ENCODE measurements at regions not wholly inside any gene's neighbourhood (a gene's known extent, or its start where the extent isn't known, plus 50 kb on each side); places are given as distances from the start of the nearest gene placed in this dataset.

DNA sequence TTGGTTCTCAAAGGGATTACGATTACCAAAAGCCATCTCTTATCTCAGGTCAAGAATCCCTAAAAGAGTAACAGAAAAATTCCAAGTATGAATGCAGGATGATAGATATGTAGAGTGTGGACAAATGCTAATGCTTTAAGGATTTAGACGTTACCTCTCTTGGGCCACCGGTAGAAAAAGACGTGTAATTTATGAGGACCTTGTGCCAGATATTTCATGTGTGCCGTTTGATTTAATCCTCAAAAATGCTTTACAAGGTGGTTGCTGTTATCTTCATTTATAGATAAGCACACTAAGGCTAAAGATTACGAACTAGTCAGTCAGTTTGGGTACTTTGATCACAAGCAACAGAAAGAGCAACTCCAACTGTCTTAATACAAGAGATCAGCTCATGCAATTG, 370.8 kb upstream of the JAG1 start:
- TF ChIP-seq, protein P1, sequence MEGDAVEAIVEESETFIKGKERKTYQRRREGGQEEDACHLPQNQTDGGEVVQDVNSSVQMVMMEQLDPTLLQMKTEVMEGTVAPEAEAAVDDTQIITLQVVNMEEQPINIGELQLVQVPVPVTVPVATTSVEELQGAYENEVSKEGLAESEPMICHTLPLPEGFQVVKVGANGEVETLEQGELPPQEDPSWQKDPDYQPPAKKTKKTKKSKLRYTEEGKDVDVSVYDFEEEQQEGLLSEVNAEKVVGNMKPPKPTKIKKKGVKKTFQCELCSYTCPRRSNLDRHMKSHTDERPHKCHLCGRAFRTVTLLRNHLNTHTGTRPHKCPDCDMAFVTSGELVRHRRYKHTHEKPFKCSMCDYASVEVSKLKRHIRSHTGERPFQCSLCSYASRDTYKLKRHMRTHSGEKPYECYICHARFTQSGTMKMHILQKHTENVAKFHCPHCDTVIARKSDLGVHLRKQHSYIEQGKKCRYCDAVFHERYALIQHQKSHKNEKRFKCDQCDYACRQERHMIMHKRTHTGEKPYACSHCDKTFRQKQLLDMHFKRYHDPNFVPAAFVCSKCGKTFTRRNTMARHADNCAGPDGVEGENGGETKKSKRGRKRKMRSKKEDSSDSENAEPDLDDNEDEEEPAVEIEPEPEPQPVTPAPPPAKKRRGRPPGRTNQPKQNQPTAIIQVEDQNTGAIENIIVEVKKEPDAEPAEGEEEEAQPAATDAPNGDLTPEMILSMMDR (conservative IDR thresholded peaks at IDR 0.05 in 1 of 2, IDR thresholded peaks at IDR 0.05 in 1 of 2; ENCODE audit: extremely low read depth in 1 of 2, insufficient read depth in 1 of 2, low read depth in 1 of 2, low read length in 2 of 2) = no peak
- no peak for TF ChIP-seq EZH2 (IDR thresholded peaks at IDR 0.05; ENCODE audit: borderline replicate concordance, low read length)

Measured in mammary epithelial cell (primary cell).